ENCODE measurements at regions not wholly inside any gene's neighbourhood (a gene's known extent, or its start where the extent isn't known, plus 50 kb on each side); places are given as distances from the start of the nearest gene placed in this dataset.
"Not testable (repeated sequence)": the region's sequence is repeated elsewhere in the genome, so short reads cannot be mapped to it uniquely, and the experiment has no call there.

DNA sequence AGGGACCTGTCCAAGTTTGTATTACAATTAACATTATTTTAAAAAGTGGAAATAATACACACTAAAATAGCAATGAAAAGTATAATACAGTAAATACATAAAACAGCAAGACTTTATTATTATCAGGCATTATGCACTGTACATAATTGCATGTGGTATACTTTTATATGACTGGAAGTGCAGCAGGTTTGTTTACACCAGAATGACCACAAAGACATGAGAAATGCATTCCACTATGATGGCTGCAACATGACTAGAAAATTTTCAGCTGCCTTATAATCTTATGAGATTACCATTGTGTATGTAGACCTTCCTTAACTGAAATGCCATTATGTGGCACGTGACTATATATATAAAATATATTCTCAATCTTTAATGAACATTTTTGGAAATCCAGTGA is 1699.6 kb downstream of the KCNT2 start:
- no peak for DNase-seq (ENCODE audit: low spot score)

DNA sequence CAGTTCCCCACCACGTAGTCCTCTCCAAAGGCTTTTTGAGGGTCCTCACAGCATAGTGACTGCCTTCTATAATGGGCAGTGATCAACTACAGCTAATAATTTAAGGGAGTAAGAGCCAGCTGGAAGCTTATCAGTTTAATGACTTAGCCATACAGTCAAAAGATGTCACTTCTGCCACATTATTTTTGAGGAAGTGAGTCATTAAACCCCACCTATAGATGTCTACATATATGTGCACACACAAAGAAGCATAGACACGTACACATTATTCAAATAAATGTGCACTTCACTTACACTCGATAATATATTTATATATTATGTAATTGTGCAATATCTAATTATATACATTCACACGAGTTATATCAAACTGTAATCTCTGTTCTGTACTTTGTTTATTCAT is 1704.7 kb downstream of the KCNT2 start:
- no peak for DNase-seq (ENCODE audit: low spot score)

DNA sequence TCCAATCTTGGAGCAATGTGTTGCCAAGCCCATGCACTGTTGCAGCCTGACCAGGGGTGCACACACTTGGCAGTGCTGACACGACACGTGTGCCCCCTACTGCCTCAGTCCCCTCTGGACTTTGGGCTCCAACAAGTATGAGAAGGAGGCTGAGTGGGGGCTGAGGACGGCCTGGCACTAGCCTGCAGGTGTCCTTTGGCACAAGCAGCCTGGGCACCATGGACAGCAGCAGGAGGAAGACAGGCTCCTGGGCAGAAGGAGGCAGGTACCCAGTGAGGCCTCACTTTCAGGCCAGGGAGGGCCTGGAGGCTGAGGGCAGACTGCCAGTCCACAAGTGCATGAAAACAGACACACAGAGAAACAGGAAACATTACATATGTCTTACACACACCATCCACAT is 1702.9 kb upstream of the B3GALT2 start:
- DNase-seq (ENCODE audit: low spot score) = no peak

DNA sequence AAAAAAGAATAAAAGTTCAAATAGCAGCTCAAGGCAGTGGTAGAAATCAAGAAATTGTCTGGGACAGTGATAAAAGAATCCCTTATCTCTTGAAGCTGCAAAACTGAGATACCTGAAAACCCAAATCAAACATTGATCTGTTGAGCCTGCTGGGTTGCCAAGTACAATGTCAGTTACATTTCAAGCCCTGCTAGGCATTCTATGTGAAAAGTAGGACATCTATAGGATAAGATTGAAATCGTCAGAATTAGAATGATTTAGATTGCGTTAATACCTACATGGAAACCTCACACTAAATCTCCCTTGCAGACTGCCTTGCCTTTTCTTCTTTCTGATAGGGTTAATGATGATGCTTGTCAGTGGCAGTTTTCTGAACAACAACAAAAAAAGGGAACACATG is 1684.4 kb upstream of the B3GALT2 start:
- no peak for DNase-seq (ENCODE audit: low spot score)

DNA sequence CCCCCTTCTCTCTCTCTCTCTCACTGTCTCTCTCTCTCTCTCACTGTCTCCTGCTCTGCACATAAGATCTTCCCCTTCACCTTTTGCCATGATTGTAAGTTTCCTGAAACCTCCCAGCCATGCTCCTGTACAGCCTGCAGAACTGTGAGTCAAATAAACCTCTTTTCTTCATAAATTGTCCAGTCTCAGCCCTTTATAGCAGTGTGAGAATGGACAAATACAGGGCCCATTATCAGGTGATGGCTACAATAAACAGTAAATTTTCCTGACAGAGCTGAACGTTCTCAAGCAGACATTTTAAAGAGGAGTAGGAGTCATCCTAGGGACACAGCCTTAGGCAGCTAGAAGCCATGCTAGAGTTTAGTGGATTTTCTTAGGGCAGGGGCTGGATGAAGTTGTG is 1679.7 kb upstream of the B3GALT2 start:
- DNase-seq (ENCODE audit: low spot score) = no peak

DNA sequence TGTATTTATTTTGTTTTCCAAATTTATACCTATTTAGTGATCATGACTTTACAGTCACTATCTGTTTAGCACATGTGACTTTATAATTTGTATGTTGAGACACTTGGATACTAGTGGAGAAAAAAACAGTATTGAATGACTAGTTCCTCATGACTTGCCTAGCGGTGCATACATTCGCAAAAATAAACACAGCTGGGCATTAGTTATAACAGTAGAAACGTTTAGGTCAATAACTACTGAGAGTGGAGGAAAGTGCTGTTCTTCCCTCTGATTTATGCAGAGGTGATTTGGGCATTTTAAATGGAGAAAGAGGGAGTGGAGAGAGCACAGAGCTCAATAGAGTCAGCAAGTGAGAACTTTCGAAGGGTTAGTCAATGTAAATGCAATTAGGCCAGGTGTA is 1679.0 kb upstream of the B3GALT2 start:
- DNase-seq (ENCODE audit: low spot score) = no peak

DNA sequence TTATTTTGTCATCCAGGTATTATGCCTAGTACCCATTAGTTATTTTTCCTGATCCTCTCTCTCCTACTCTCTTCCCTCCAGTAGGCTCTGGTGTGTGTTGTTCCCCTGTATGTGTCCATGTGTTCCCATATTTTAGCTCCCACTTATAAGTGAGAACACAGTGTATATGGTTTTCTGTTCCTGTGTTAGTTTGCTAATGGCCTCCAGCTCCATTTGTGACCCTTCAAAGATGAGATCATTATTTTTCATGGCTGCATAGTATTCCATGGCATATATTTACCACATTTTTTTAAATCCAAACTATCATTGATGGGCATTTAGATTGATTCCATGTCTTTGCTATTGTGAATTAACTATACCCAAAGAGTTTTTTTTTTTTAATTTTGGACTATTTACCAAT is 1675.7 kb upstream of the B3GALT2 start:
- no peak for DNase-seq (ENCODE audit: low spot score)

DNA sequence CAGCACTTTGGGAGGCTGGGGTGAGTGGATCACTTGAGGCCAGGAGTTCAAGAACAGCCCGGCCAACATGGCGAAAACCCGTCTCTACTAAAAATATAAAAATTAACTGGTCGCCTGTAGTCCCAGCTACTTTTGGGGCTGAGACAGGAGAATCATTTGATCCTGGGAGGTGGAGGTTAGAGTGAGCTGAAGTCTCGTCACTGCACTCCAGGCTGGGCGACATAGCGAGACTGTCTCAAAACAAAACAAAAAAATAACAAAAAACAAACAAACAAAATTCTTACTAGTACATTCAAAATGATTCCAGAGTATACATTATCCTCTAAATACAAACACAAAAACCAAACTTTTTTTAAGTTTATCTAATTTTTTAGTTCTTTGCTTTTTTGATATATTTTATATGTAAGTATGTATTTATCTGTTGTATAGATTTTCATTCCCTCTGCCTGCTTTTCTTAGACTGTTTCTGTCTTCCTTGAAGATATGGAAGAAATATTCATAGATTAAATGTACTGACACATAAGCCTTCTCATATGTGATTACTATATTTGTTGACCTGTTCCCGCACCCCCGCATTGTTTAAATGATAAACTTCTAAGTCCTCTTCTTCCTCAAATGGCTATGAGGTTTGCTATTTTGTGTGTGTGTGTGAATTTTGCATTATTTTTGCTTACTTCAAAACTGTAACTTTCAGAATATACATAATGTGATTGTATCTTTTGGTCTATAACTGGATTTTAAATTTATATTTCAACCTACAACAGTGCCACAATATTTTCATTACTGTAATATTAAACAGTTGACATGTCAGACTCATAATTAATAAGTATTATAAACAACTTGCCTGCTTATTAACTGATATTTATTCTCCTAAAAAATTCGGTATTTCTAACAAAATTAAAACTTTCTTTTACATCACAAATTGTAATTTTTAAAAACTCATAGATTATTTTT is 1674.1 kb upstream of the B3GALT2 start:
- no peak for DNase-seq (ENCODE audit: low spot score)

DNA sequence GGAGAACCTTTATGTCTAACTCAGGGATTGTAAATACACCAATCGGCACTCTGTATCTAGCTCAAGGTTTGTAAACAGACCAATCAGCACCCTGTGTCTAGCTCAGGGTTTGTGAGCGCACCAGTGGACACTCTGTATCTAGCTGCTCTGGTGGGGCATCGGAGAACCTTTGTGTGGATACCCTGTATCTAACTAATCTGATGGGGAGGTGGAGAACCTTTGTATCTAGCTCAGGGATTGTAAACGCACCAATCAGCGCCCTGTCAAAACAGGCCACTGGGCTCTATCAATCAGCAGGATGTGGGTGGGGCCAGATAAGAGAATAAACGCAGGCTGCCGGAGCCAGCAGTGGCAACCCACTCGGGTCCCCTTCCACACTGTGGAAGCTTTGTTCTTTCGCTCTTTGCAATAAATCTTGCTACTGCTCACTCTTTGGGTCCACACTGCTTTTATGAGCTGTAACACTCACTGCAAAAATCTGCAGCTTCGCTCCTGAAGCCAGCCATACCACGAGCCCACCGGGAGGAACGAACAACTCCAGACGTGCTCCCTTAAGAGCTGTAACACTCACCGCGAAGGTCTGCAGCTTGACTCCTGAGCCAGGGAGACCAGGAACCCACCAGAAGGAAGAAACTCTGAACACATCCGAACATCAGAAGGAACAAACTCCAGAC is 1673.2 kb upstream of the B3GALT2 start:
- DNase-seq (ENCODE audit: low spot score) = not testable (repeated sequence)

DNA sequence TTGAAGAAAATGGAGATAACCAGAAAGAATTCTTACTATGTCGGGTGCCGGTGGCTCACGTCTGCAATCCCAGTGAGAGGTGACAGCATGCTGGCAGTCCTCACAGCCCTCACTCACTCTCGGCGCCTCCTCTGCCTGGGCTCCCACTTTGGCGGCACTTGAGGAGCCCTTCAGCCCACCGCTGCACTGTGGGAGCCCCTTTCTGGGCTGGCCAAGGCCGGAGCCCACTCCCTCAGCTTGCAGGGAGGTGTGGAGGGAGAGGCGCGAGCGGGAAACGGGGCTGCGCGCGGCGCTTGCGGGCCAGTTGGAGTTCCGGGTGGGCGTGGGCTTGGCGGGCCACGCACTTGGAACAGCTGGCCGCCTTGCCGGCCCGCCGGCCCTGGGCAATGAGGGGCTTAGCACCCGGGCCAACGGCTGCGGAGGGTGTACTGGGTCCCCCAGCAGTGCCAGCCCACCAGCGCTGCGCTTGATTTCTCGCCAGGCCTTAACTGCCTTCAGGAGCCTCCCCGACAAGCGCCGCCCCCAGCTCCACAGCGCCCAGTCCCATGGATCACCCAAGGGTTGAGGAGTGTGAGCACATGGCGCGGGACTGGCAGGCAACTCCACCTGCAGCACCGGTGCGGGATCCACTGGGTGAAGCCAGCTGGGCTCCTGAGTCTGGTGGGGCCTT is 1672.5 kb upstream of the B3GALT2 start:
- DNase-seq (ENCODE audit: low spot score) = not testable (repeated sequence)

DNA sequence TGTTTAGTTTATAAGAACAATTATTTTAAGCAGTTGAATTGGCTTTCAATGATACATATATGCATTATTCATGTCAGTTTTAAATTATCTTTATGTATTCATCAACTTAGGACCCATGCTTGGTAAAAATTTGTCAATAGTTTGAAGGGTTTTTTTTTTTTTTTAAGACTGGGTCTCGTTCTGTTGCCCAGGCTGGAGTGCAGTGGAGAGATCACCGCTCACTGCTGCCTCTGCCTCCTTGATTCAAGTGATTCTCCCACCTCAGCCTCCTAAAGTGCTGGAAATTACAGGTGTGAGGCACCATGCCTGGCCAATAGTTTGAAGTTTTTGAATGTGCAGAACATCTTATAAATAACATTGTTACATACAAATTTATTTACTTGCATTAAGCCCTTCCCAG is 1671.0 kb upstream of the B3GALT2 start:
- DNase-seq (ENCODE audit: low spot score) = no peak

DNA sequence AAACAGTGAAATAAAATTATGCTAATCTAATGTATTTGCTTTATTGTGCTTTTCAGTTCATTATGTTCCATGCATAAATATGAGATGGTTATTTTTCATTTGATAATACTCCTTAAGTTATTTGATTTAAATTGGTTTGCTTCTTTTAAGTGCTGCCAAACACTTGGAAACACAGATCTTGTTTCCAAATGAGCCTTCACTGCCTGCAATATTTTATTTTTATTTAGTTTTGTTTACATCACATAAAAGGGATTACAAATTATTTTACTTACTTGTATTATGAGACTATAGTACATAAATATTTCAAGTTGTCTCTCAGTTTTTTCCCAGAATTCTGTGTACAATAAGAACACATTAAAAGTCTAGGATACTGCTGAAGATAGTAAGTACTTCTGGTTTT is 1662.4 kb upstream of the B3GALT2 start:
- DNase-seq (ENCODE audit: low spot score) = no peak

DNA sequence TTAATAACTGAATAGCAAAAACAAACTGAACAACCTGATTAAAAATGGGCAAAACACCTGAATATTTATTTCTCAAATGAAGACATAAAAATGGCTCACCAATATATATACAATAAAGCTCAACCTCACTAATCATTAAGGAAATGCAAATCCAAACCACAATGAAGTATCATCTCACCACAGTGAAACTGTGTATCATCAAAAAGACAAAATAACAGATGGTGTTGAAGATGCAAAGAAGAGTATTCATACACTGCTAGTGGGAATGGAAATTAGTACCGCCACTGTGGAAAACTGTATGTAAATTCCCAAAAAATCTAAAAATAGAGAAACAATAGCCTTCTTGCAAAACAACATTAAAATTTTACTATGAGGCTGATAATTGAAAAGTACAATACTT is 1660.1 kb upstream of the B3GALT2 start:
- DNase-seq (ENCODE audit: low spot score) = no peak

DNA sequence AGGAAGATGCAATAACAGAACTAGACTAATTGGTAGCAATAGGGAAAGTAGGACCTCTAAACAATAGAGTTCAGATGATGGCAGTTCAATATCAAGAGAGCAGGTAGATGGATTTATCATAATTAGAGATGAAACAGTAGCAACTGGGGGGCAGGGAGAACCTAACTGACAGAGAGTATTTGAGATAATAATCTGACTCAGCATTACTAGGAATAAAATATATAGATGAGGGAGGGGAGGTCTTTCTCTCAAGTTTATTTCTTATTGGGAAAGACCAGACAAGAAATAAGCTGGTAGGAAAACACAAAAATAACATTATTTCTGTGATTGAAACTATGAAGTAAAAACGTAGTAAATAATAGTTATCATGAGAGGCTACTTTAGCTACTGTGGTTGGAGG is 1656.7 kb upstream of the B3GALT2 start:
- DNase-seq (ENCODE audit: low spot score) = no peak

DNA sequence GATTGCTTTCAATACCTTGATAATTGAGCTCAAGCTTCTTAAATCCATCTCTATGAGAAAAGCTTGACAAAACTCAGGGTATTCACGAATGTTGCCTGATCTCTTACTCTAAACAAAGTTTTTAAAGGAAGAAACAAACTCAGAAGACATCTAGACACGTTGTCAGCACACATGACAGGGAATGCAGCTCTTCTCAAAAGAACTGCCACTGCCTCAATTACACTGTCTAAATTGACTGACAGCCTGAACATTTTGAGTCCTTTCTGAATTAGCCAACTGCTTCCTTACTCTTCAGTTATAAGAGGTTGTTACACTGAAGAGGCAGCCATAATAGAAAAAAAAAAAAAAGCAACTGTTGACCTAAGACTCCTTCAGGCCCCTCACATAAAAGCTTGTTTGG is 1646.7 kb upstream of the B3GALT2 start:
- DNase-seq (ENCODE audit: low spot score) = no peak

DNA sequence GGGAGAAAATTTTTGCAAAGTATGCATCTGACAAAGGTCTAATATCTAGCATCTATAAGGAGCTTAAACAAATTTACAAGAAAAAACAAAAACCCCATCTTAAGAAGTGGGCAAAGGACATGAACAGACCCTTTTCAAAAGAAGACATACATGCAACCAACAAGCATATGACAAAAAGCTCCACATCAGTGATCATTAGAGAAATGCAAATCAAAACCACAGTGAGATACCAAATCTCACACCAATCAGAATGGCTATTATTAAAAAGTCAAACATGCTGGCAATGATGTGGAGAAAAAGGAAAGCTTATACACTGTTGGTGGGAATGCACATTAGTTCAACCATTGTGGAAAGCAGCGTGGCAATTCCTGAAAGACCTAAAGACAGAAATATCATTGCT is 1645.2 kb upstream of the B3GALT2 start:
- not testable (repeated sequence) for DNase-seq (ENCODE audit: low spot score)

DNA sequence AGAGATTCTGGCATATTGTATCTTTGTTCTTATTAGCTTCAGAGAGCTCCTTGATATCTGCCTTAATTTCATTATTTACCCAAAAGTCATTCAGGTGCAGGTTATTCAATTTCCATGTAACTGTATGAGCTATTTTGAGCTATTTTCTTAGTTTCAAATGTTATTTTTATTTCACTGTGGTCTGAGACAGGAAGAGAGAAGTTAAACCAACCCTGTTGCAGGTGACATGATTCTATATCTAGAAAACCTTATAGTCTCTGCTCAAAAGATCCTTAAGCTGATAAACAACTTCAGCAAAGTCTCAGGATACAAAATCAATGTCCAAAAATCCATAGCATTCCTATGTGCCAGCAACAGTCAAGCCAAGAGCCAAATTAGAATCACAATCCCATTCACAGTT is 1644.0 kb upstream of the B3GALT2 start:
- no peak for DNase-seq (ENCODE audit: low spot score)

DNA sequence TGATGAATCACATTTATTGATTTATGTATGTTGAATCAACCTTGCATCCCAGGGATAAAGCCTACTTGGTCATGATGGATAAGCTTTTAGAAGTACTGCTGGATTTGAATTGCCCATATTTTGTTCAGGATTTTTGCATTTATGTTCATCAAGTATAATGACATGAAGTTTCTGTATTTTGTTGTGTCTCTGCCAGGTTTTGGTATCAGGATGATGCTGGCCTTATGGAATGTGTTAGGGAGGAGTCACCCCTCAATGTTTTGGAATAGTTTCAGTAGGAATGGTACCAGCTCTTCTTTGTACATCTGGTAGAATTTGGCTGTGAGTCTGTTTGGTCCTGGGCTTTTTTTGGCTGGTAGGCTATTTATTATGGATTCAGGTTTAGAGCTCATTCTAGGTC is 1643.1 kb upstream of the B3GALT2 start:
- no peak for DNase-seq (ENCODE audit: low spot score)

DNA sequence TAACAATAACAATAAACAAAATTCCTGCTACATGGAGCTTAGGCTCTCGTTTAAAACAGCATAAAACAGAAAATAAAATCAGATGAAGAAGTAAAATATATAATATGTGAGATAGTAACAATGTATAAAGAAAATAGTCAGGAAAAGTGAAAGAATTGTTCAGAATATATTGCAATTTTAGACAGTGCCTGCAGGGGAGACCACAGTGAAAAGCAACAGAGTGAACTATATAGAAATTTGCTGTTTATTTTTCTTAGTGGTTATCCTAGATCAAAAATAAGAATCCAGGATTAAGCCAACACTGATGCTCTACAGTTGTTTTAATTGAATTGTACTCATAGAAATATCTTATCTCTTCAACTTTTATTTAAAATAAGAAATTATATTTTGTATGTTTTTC is 1639.0 kb upstream of the B3GALT2 start:
- DNase-seq (ENCODE audit: low spot score) = no peak

DNA sequence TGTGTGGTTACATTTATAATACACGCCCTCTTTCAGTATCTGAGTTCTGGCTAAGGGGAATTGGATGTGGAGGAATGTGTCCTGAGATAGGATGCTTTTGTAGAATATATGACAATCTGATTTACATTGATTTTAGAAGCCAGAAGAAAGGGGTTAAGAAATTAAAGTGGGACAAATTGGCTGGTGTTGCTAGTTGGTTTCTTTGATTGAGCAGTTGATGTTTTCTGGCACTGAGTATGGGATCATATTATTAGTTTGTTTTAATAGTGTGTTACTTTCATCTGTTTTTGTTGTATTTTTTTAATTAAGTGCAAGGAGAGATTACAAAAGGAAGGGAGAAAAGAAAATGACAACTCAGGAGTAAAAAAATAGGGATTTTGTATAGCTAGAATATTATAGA is 1634.7 kb upstream of the B3GALT2 start:
- no peak for DNase-seq (ENCODE audit: low spot score)

DNA sequence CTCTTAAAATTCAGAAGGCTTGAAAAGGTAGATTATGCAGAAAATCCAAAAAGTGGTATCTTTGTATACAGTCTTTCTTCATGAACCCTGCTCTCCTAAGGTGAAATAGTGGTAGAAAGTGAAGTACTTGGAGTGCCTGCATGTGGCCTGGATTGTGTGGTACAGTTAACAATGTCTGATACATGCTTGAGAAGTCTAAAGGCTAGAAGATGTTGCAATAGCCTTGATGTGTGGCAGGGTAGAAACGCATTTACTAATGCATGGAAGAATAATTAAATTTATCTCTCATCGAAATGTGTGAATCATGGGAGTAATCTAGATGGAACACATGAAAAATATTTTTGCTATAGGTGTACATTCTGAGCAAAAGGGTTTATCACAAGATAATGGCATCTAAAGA is 1632.3 kb upstream of the B3GALT2 start:
- DNase-seq (ENCODE audit: low spot score) = no peak

DNA sequence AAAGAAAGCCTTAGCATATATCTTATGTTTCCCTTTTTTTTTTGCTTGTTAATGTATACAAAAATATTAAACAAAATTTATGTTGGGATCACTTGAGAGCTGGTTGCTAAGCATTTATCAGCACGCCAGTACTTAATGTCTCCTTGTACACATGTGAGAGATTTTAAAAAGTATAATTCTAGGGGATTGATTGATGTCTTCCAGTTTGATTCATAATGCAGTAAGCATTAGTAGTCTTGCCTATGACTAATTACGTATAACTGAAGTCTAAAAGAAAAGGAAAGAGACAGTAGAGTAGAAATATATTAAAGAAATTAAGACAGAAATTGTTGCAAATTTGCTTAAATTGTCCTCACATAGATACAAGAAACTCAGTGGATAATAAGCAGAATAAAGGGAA is 1630.4 kb upstream of the B3GALT2 start:
- DNase-seq (ENCODE audit: low spot score) = no peak

DNA sequence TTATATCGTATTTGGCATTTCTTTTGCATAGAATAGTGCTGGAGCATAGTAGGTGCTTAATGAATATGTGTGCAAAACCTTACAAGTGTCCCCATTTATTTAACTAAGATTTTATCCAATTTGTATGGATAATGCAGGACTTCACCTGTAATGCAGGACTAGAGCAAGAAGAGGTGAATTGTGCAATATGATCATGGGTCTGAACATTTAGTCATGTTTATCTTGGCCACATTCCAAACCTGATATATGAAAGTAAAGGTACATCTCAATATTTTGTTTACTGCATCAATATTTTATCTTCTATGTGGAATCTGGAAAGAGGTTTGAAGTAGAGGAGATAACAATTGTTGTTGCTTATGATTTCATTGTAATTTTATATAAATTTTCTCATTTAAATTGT is 1626.7 kb upstream of the B3GALT2 start:
- DNase-seq (ENCODE audit: low spot score) = no peak
